Naive thymus-derived CD4-positive, alpha-beta T cell (primary cell): ENCODE measurements at regions not wholly inside any gene's neighbourhood (a gene's known extent, or its start where the extent isn't known, plus 50 kb on each side); places are given as distances from the start of the nearest gene placed in this dataset.
A peak's percentile ranks its signal among the peaks of the same experiment; 100 is the strongest.

Source experiments
- ATAC-seq: fragments of 150-1000 bp; cut with Tn5 transposase; 2 replicates; pipeline ENCODE4 v1.10.0; 2021; ENCODE audit warnings: mild to moderate bottlenecking, moderate library complexity
- CTCF ChIA-PET: fragments of 350-600 bp; sonication (Branson Sonifier 250); formaldehyde crosslinking; loops from one replicate; lab custom pipeline; 2021; ENCODE audit warnings: antibody characterized with exemption; lab: Charles Lee
- POLR2A ChIA-PET: fragments of 350-600 bp; sonication (Branson Sonifier 250); formaldehyde crosslinking; loops from one replicate; lab custom pipeline; 2021; ENCODE audit warnings: antibody characterized with exemption, inconsistent platforms; lab: Charles Lee
- DNase-seq, 9 donors: peaks; one replicate each; pipeline versions ENCODE4 v3.0.0 to v3.0.0-alpha.2; 2020 to 2022; ENCODE audit warnings: mixed read lengths in 1 of 9
- H3K27ac ChIP-seq: one replicate; pipeline ENCODE4 v1.7.0; 2013; ENCODE audit warnings: mild to moderate bottlenecking, low read depth, low read length, moderate library complexity
- H3K27me3 ChIP-seq, 2 donors: one replicate each; pipeline ENCODE4 v1.7.0; 2013; ENCODE audit warnings: low read length in 2 of 2, mild to moderate bottlenecking in 2 of 2, moderate library complexity in 2 of 2; ENCODE audit not compliant: control insufficient read depth in 2 of 2, insufficient read depth in 2 of 2
- H3K36me3 ChIP-seq, 3 experiments: 1 replicate in 2 of 3; 2 replicates in 1 of 3; pipeline ENCODE4 v1.7.0; 2013; ENCODE audit warnings: low read length in 3 of 3, mild to moderate bottlenecking in 3 of 3, moderate library complexity in 1 of 3; ENCODE audit not compliant: insufficient read depth in 3 of 3, control insufficient read depth in 2 of 3
- H3K4me1 ChIP-seq, 2 donors: one replicate each; pipeline ENCODE4 v1.7.0; 2013; ENCODE audit warnings: low read length in 2 of 2, mild to moderate bottlenecking in 2 of 2, moderate library complexity in 1 of 2; ENCODE audit not compliant: control insufficient read depth in 2 of 2, insufficient read depth in 2 of 2
- H3K4me3 ChIP-seq: 2 replicates; pipeline ENCODE4 v1.7.0; 2013; ENCODE audit warnings: mild to moderate bottlenecking, low read length
- H3K9me3 ChIP-seq, 3 experiments: 1 replicate in 2 of 3; 2 replicates in 1 of 3; pipeline ENCODE4 v1.7.0; 2013; ENCODE audit warnings: low read length in 3 of 3; ENCODE audit not compliant: control insufficient read depth in 2 of 3
- H3K27ac Mint-ChIP-seq, 9 donors: one replicate each; pipeline ENCODE4 v1.8.0; 2020 to 2022; ENCODE audit warnings: mixed read lengths in 9 of 9, mild to moderate bottlenecking in 8 of 9, moderate library complexity in 5 of 9, inconsistent platforms in 2 of 9
- H3K27me3 Mint-ChIP-seq, 5 donors: one replicate each; pipeline ENCODE4 v1.8.0; 2021 to 2022; ENCODE audit warnings: mixed read lengths in 5 of 5, mild to moderate bottlenecking in 1 of 5
- H3K36me3 Mint-ChIP-seq, 5 donors: one replicate each; pipeline ENCODE4 v1.8.0; 2020 to 2022; ENCODE audit warnings: mixed read lengths in 5 of 5, mild to moderate bottlenecking in 3 of 5, inconsistent platforms in 1 of 5
- H3K4me1 Mint-ChIP-seq, 7 donors: one replicate each; pipeline ENCODE4 v1.8.0; 2020 to 2022; ENCODE audit warnings: mixed read lengths in 7 of 7, mild to moderate bottlenecking in 3 of 7, inconsistent platforms in 1 of 7
- H3K4me3 Mint-ChIP-seq, 10 donors: one replicate each; pipeline ENCODE4 v1.8.0; 2020 to 2022; ENCODE audit warnings: mild to moderate bottlenecking in 10 of 10, mixed read lengths in 10 of 10, moderate library complexity in 6 of 10, inconsistent platforms in 2 of 10
- H3K9me3 Mint-ChIP-seq, 11 donors: one replicate each; pipeline ENCODE4 v1.8.0; 2020 to 2022; ENCODE audit warnings: mixed read lengths in 11 of 11, mild to moderate bottlenecking in 4 of 11, inconsistent platforms in 1 of 11, moderate library complexity in 1 of 11
- intact Hi-C, 2 donors: fragments of 100-400 bp; cut with micrococcal nuclease; formaldehyde crosslinking; loops; one replicate each; pipeline ENCODE4 v1.15.1; 2023

DNA sequence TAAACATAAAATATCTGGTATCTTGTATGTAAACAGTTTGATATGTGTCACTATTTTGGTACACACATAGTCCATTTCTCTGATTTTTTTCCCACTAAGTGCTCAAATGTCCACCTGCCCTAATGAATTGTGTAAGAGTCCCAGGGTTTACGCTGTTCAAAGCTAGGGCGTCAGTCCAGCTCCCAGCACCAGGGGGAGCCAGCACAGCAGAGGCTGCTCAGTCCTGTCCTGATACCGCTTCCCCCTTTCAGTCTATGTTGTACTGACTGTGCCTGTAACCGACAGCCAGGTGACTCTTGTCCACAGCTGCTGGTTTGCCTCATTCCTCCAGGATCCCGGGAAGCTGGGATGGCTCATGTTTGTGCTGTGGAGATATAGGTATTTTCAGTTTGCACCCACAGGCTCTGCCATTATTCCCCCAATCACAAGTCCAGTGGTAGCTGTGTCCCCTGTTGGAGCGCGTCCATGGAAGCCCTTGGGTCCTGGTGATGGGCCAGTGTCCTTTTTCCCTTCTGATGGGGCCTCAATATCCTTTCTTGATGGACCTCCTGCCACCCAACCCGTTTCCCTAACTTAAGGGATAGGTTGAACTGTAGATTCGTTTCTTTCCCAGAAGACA, 242.0 kb downstream of the NEDD1 start:
- peak; percentile 4 to 49 (median 10) for DNase-seq
- no peaks in the 10 kb centered on the region for H3K27me3 ChIP-seq
- intact Hi-C loops, result loop anchor here (1.0 to 5.0 kb wide), 4 partner anchors 159 to 1248 kb away; no protein-coding TSS in a partner anchor
- no peak overlapping the region for H3K27ac Mint-ChIP-seq
- H3K4me1 Mint-ChIP-seq, result peaks cover 0 to 5% (median 0%) of the 10 kb centered on the region in 7 donors
- H3K4me3 Mint-ChIP-seq, result no peak overlapping the region
- H3K27ac ChIP-seq, result no peak overlapping the region
- CTCF ChIA-PET, result interaction anchor here (0.6 kb wide), 1 partner anchor 1248 kb away, joined by 4 read pairs; no protein-coding TSS in a partner anchor
- no peaks in the 10 kb centered on the region for H3K36me3 Mint-ChIP-seq
- no peak overlapping the region for H3K4me3 ChIP-seq
- no peaks in the 10 kb centered on the region for H3K9me3 ChIP-seq
- H3K9me3 Mint-ChIP-seq, result no peaks in the 10 kb centered on the region
- ATAC-seq, result peak; percentile 85
- H3K36me3 ChIP-seq, result no peaks in the 10 kb centered on the region
- POLR2A ChIA-PET, result no interaction called here
- H3K27me3 Mint-ChIP-seq, result peaks cover 7 to 22% (median 14%) of the 10 kb centered on the region in 5 donors
- no peaks in the 10 kb centered on the region for H3K4me1 ChIP-seq

- Histone ChIP-seq H3K27me3 (no peaks in the 10 kb centered on the region), H3K36me3 (no peaks in the 10 kb centered on the region), H3K27ac (no peak overlapping the region), H3K9me3 (no peaks in the 10 kb centered on the region), H3K4me1 (no peaks in the 10 kb centered on the region), H3K4me3 (no peak overlapping the region)
- peaks cover 0 to 5% (median 0%) of the 10 kb centered on the region in 7 donors for H3K4me1 Mint-ChIP-seq
- CTCF ChIA-PET, result no interaction called here
- POLR2A ChIA-PET, result no interaction called here
- no peak overlapping the region for H3K27ac Mint-ChIP-seq
- H3K27me3 Mint-ChIP-seq, result peaks cover 3 to 13% (median 7%) of the 10 kb centered on the region in 5 donors
- H3K36me3 Mint-ChIP-seq, result no peaks in the 10 kb centered on the region
- intact Hi-C loops, result no loop called here
- DNase-seq (no peak), ATAC-seq (no peak)
- H3K9me3 Mint-ChIP-seq, result peaks cover 0 to 4% (median 0%) of the 10 kb centered on the region in 11 donors
- H3K4me3 Mint-ChIP-seq, result no peak overlapping the region
Measured at GRCh38 chr12:97151481-97151880, 244.4 kb downstream of the NEDD1 start.

DNA sequence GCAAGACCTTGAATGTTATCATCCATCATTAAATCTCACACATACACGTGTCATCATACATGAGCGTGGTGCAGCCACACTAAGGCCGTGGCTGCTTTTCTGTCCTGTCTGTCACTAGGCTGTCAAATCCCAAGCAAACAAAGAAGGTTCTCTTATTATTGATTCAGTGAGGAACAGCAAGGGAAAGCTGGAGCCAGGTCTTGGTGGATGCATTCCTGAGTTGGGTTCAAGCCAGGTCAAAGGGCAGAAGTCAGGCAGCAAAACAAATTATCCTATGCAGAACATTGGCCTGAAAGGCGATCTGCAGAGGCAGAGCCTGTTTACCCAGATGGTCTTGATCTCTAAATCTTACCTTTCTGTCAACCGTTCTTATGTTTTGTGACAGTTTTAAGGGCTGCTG, 252.3 kb downstream of the NEDD1 start:
- POLR2A ChIA-PET, result no interaction called here
- intact Hi-C loops, result no loop called here
- H3K9me3 ChIP-seq, result no peaks in the 10 kb centered on the region
- no peaks in the 10 kb centered on the region for H3K4me1 ChIP-seq
- no peak overlapping the region for H3K27ac Mint-ChIP-seq
- H3K4me1 Mint-ChIP-seq, result no peaks in the 10 kb centered on the region
- no peaks in the 10 kb centered on the region for H3K36me3 Mint-ChIP-seq
- ATAC-seq (no peak), DNase-seq (no peak)
- CTCF ChIA-PET, result no interaction called here
- H3K36me3 ChIP-seq, result no peaks in the 10 kb centered on the region
- H3K4me3 Mint-ChIP-seq, result no peak overlapping the region
- no peak overlapping the region for H3K4me3 ChIP-seq
- H3K27ac ChIP-seq, result no peak overlapping the region
- H3K27me3 ChIP-seq, result no peaks in the 10 kb centered on the region
- peaks cover 0 to 16% (median 9%) of the 10 kb centered on the region in 5 donors for H3K27me3 Mint-ChIP-seq
- peaks cover 0 to 14% (median 0%) of the 10 kb centered on the region in 11 donors for H3K9me3 Mint-ChIP-seq

GRCh38 chr12:97160277-97160676, 253.2 kb downstream of the NEDD1 start:
- intact Hi-C loops, result no loop called here
- H3K4me1 Mint-ChIP-seq, result no peaks in the 10 kb centered on the region
- Histone ChIP-seq H3K27me3 (no peaks in the 10 kb centered on the region), H3K4me3 (no peak overlapping the region), H3K9me3 (no peaks in the 10 kb centered on the region), H3K36me3 (no peaks in the 10 kb centered on the region), H3K27ac (no peak overlapping the region), H3K4me1 (no peaks in the 10 kb centered on the region)
- POLR2A ChIA-PET, result no interaction called here
- CTCF ChIA-PET, result no interaction called here
- peaks cover 0 to 16% (median 9%) of the 10 kb centered on the region in 5 donors for H3K27me3 Mint-ChIP-seq
- H3K9me3 Mint-ChIP-seq, result peaks cover 0 to 14% (median 0%) of the 10 kb centered on the region in 11 donors
- no peak overlapping the region for H3K27ac Mint-ChIP-seq
- DNase-seq (no peak), ATAC-seq (no peak)
- H3K36me3 Mint-ChIP-seq, result no peaks in the 10 kb centered on the region
- no peak overlapping the region for H3K4me3 Mint-ChIP-seq

- no peak overlapping the region for H3K27ac Mint-ChIP-seq
- CTCF ChIA-PET, result no interaction called here
Measured at GRCh38 chr12:97162173-97162572, 255.1 kb downstream of the NEDD1 start.

GRCh38 chr12:97164936-97165335, 257.9 kb downstream of the NEDD1 start:
- no peaks in the 10 kb centered on the region for H3K27me3 ChIP-seq
- ChIA-PET POLR2A (no interaction called here), CTCF (no interaction called here)
- Mint-ChIP-seq H3K4me3 (no peak overlapping the region), H3K27ac (no peak overlapping the region), H3K27me3 (peaks cover 0 to 16% (median 9%) of the 10 kb centered on the region in 5 donors), H3K9me3 (peaks cover 0 to 11% (median 0%) of the 10 kb centered on the region in 11 donors), H3K4me1 (no peaks in the 10 kb centered on the region), H3K36me3 (no peaks in the 10 kb centered on the region)
- no peaks in the 10 kb centered on the region for H3K4me1 ChIP-seq
- DNase-seq, result no peak
- ATAC-seq, result no peak
- H3K27ac ChIP-seq, result no peak overlapping the region
- H3K4me3 ChIP-seq, result no peak overlapping the region
- H3K36me3 ChIP-seq, result no peaks in the 10 kb centered on the region
- no peaks in the 10 kb centered on the region for H3K9me3 ChIP-seq
- intact Hi-C loops, result no loop called here

More at GRCh38 chr12:97162173-97162572, 255.1 kb downstream of the NEDD1 start:
- DNase-seq (no peak), ATAC-seq (no peak)
- POLR2A ChIA-PET, result no interaction called here
- Histone ChIP-seq H3K27ac (no peak overlapping the region), H3K4me1 (no peaks in the 10 kb centered on the region), H3K36me3 (no peaks in the 10 kb centered on the region), H3K9me3 (no peaks in the 10 kb centered on the region), H3K27me3 (no peaks in the 10 kb centered on the region), H3K4me3 (no peak overlapping the region)
- H3K27me3 Mint-ChIP-seq, result peaks cover 0 to 16% (median 9%) of the 10 kb centered on the region in 5 donors
- H3K4me3 Mint-ChIP-seq, result no peak overlapping the region
- H3K9me3 Mint-ChIP-seq, result peaks cover 0 to 11% (median 0%) of the 10 kb centered on the region in 11 donors
- H3K4me1 Mint-ChIP-seq, result no peaks in the 10 kb centered on the region
- intact Hi-C loops, result no loop called here
- H3K36me3 Mint-ChIP-seq, result no peaks in the 10 kb centered on the region

GRCh38 chr12:97167598-97167997, 260.5 kb downstream of the NEDD1 start:
- Mint-ChIP-seq H3K9me3 (peaks cover 0 to 4% (median 0%) of the 10 kb centered on the region in 11 donors), H3K27ac (no peak overlapping the region), H3K27me3 (peaks cover 0 to 16% (median 8%) of the 10 kb centered on the region in 5 donors), H3K4me1 (no peaks in the 10 kb centered on the region), H3K36me3 (no peaks in the 10 kb centered on the region), H3K4me3 (no peak overlapping the region)
- Histone ChIP-seq H3K4me3 (no peak overlapping the region), H3K27me3 (no peaks in the 10 kb centered on the region), H3K4me1 (no peaks in the 10 kb centered on the region), H3K27ac (no peak overlapping the region), H3K36me3 (no peaks in the 10 kb centered on the region), H3K9me3 (no peaks in the 10 kb centered on the region)
- ChIA-PET CTCF (no interaction called here), POLR2A (no interaction called here)
- ATAC-seq (no peak), DNase-seq (no peak)
- intact Hi-C loops, result no loop called here
